EL (cell line): ENCODE measurements at regions not wholly inside any gene's neighbourhood (a gene's known extent, or its start where the extent isn't known, plus 50 kb on each side); places are given as distances from the start of the nearest gene placed in this dataset.
"Not testable (repeated sequence)": the region's sequence is repeated elsewhere in the genome, so short reads cannot be mapped to it uniquely, and the experiment has no call there.

Experiments used
- DNase-seq: peaks from one replicate; pipeline ENCODE4 v3.0.0-alpha.2; 2016

- DNase-seq = no peak
These were observed 787.1 kb upstream of the CTNND2 start for GRCh38 chr5:12691330-12691729.

GRCh38 chr5:12690361-12690760, 786.1 kb upstream of the CTNND2 start:
- DNase-seq = no peak

GRCh38 chr5:12683249-12683648, 779.0 kb upstream of the CTNND2 start:
- DNase-seq = no peak

GRCh38 chr5:12679731-12680130, 775.5 kb upstream of the CTNND2 start:
- no peak for DNase-seq

- DNase-seq = no peak
These were observed 771.7 kb upstream of the CTNND2 start for GRCh38 chr5:12675959-12676358.

GRCh38 chr5:12672141-12672540, 767.9 kb upstream of the CTNND2 start:
- DNase-seq = no peak

- DNase-seq = no peak
These were observed 765.1 kb upstream of the CTNND2 start for GRCh38 chr5:12669326-12669725.

- no peak for DNase-seq
These were observed 764.3 kb upstream of the CTNND2 start for GRCh38 chr5:12668564-12668963.

GRCh38 chr5:12667818-12668217, 763.6 kb upstream of the CTNND2 start:
- DNase-seq = not testable (repeated sequence)

GRCh38 chr5:12665772-12666171, 761.5 kb upstream of the CTNND2 start:
- DNase-seq = not testable (repeated sequence)

GRCh38 chr5:12662545-12663314, 758.5 kb upstream of the CTNND2 start:
- no peak for DNase-seq

GRCh38 chr5:12661617-12662370, 757.5 kb upstream of the CTNND2 start:
- DNase-seq = no peak

- not testable (repeated sequence) for DNase-seq
These were observed 756.2 kb upstream of the CTNND2 start for GRCh38 chr5:12660279-12661107.

GRCh38 chr5:12659686-12660085, 755.4 kb upstream of the CTNND2 start:
- no peak for DNase-seq

GRCh38 chr5:12658871-12659446, 754.7 kb upstream of the CTNND2 start:
- no peak for DNase-seq

GRCh38 chr5:12657914-12658474, 753.7 kb upstream of the CTNND2 start:
- not testable (repeated sequence) for DNase-seq

- DNase-seq = no peak
These were observed 751.4 kb upstream of the CTNND2 start for GRCh38 chr5:12655675-12656074.

- DNase-seq = no peak
These were observed 748.0 kb upstream of the CTNND2 start for GRCh38 chr5:12652201-12652600.

GRCh38 chr5:12648558-12648957, 744.3 kb upstream of the CTNND2 start:
- DNase-seq = no peak

GRCh38 chr5:12647613-12648012, 743.4 kb upstream of the CTNND2 start:
- no peak for DNase-seq

GRCh38 chr5:12645582-12645981, 741.3 kb upstream of the CTNND2 start:
- DNase-seq = no peak

- DNase-seq = no peak
These were observed 732.0 kb upstream of the CTNND2 start for GRCh38 chr5:12636209-12636608.

GRCh38 chr5:12626556-12626955, 722.3 kb upstream of the CTNND2 start:
- DNase-seq = no peak
